HuH-7.5 (cell line): ENCODE measurements at regions not wholly inside any gene's neighbourhood (a gene's known extent, or its start where the extent isn't known, plus 50 kb on each side); places are given as distances from the start of the nearest gene placed in this dataset.

ENCODE experiments used
- DNase-seq: peaks from one replicate; pipeline ENCODE4 v3.0.0; 2011; ENCODE audit warnings: low spot score

DNA sequence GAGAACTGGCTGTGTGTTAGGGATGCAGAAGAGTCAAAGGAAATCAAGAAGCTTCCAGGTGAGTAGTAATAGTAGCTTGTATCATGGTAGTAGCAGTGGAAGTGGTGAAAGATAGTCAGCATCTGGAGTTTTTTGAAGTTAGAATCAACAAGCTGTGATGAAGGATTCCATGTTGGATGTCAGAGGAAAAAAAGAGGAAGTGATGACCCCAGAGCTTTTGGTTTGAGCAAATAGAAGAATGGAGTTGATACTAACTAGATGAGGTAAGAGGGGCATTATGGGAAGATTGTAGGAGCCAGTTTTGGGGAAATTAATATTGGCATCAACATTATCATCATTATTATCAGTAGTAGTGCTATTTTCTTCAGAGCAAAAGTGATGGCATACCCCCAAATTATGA lies 542.2 kb downstream of the XIRP2 start:
- DNase-seq = no peak

DNA sequence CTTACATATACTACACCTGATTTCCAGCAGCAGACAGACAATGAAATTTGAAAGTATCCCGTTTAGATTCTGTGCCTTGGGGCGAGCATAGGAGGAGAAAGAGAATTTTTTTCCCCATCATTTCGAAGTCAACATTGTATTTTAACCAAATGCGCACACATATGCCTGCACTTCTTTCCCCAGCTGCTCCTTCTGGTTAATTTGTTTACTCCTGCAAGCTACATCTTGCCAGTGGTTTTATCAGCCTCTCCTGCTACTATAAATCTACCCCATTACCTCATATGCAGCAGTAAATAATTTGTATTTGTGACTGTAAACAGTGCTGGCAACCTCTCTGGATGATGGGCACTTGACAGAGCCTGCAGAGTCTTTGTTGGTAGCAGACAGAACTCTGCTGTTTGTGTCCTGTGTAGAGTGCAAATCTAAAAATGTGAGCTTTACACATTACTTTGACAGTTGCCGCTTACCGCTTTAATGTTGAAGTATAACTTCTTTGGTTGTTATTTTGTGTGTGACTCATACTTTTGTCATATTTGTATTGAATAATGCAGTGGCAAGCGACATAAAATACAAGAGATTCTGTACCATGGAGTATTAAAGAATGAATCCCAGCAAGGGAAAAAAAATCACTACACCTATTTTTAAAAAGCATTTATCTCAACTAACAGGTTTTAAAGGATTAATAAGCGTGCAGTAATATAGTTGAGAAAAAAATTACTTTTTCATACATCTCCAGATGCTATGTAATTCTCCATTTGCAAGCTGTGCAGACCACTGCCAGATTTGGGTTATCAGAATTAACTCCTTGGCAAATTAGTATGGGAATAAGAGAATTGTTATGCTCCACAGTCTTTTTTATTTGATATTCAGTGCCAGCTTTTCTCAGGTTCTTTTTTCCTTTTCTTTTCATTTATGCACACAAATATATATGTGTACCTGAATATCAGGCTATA lies 536.8 kb downstream of the XIRP2 start:
- no peak for DNase-seq

- no peak for DNase-seq
Measured at GRCh38 chr2:167424221-167424620, 535.9 kb downstream of the XIRP2 start.

DNA sequence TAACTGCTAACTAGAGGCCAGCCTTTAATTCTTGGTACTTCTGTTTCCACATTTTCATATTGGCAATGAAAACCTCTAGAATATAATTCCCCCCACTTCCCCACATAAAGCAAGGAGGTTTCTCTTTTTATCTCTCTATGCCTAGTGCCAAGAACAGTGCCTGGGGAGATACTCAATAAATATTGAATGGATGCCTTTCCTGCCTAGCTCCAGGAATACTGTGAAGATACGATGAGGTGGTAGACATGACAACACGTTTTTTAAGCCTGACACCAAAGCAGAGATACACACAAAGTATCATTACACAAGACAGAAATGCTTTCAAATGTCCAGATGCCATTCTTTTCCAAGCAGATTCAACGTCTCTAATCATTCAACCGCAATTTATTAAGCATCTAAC lies 535.5 kb downstream of the XIRP2 start:
- DNase-seq = no peak

DNA sequence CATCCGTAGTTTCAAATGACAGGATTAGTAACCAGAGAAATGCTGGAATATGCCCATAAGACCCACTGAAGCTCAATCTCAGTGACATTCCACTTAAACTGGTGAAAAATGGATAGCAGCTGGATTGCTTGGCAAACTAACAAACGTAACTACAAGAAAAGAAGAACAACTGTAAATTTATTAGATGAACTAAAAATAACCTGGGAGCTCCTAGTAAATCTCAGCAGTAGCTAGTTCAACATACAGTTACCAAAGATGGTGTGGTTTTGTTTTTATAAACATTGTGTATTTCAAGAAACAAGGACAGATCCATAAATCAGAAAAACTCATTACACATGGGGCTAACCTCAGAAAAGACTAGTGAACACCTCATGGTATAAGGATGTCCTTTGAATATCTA lies 531.9 kb downstream of the XIRP2 start:
- no peak for DNase-seq

- no peak for DNase-seq
Measured at GRCh38 chr2:167415068-167415467, 526.8 kb downstream of the XIRP2 start.

DNA sequence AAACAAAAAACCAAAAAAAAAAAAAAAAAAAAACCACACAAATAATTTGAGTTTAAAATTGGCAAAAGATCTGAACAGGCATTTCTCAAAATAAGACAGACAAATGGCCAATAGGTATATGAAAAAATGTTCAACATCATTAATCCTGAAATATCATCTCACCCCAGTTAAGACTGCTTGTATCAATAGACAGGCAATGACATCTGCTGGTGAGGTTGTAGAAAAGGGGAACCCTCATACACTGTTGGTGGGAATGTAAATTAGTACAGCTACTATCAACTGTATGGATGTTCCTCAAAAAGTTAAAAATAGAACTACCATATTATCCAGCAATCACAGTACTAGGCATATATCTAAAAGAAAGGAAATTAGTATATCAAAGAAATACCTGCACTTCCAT lies 523.1 kb downstream of the XIRP2 start:
- DNase-seq = no peak

DNA sequence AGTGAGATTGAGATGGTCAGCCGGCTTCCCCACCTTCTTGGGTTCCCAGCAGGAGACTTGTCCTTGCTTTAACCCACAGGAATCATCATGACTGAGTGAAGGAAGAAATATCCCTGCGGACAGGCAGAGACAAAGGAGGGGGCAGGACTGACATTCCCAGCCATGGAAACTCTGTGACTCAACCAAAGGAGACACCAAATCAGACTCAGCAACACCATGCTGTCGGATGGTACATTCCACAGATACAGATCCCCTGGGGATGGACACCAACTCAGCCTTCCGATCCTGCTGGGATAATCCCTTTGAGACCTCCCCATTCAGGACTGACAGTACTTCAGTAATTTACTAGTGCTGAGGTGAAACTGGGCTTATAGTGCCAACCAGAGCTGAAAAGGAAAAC lies 518.3 kb downstream of the XIRP2 start:
- DNase-seq = no peak

DNA sequence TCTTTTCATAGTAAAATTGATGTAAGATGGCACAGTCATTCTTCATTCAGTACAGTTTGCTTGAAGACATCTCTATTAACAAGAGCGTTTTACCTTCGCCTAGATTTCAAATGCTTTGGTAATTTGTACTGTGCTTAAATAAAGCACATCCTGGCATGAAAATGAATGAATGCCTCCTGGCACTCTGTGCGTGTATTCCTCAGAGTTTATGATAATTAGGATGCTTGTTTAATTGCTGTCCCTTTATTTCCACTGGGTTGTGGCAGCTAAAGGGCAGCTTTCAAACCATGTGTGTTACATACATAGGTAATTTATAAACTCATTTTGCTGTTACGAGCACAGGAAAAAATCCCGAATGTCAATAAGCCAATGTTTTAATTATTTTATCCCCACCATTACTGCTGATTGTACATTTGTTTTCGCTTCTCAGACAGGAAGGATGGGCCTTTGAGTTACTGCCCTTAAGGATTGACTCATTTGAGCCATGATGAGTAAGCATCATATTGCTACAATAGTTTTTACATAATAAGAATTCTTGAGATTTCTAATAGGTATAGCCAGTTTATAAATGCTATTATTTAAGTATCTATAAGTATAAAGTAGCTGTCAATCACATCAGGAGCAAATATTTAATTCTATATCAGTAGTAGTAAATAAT lies 516.5 kb downstream of the XIRP2 start:
- no peak for DNase-seq

- no peak for DNase-seq
Measured at GRCh38 chr2:167401309-167401708, 513.0 kb downstream of the XIRP2 start.

DNA sequence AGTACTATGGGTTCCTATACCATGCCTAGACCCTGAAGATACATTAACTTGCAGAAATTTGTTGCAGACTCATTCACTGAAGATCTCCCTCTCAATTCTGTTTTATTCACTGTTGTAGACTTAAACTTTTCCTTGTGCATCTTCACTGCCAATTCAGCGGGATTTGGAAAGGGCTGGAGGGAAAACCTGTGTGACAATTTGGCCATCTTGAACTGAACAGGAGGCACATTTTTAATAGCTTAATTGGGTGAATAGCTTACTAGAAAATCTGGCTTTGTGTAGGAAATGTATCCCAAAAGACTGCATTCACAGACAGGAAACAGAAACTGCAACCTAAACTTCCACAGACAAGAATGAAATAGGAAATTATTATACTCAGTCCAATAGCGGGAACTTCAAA lies 512.3 kb downstream of the XIRP2 start:
- no peak for DNase-seq

DNA sequence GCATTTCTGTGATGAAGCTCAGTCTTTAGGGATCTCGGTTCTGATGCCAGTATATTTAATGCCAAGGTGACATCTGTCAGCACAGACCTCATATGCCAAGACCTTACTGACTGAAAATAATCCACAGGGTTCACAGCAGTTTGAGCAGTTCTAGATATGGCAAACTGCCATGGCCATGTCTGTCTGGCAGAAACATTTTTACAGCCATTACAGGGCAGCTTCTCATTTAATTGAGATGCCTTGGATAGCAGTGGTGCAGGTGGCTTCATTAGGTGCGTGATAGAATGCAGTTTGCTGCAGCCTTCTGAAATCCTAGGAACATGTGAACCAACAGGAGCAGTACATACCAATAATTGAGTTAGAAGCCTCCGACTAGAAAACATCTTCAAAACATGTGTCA lies 510.6 kb downstream of the XIRP2 start:
- no peak for DNase-seq

DNA sequence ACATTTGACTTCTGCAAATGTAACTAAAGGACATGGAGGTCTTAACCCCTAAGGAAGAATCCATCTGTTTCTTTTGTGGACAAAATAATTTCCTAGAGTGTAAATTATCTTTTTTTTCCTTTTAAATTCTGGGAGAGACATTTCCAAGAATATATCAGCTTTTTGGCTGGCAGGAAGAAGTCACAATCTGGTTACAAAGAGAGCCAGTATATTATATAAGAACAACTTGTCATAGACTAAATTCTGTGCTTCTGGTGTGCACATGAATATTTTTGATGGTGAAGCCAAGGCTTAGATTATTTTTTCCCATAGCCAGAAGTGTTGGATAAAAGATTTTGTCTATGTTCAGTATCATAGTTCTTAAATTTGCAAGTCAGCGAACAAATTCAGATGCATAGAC lies 500.6 kb downstream of the XIRP2 start:
- no peak for DNase-seq

DNA sequence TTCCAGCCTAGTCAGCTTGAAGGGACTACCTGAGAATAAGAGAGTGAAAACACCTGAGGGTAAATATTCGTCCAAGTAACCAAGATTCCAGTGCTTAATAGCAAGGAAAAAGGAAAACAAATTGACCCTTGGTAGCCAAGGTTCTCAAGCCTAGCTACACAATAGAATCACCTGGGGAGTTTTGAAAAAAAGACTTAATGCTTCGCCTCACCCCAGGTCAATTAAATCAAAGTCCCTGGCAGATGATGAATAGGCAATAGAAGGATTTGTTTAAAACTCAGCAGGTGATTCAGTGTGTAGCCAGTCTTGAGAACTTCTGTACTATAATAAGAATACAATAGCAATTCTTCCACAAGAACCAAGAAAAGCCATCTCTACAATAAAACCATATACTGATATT lies 500.2 kb downstream of the XIRP2 start:
- DNase-seq = no peak

GRCh38 chr2:167386694-167387093 lies 498.4 kb downstream of the XIRP2 start:
- DNase-seq = no peak

- no peak for DNase-seq
Measured at GRCh38 chr2:167383610-167384194, 495.4 kb downstream of the XIRP2 start.

- DNase-seq = peak; percentile 8
Measured at GRCh38 chr2:167381349-167381748, 493.1 kb downstream of the XIRP2 start.

- DNase-seq = no peak
Measured at GRCh38 chr2:167380555-167380954, 492.3 kb downstream of the XIRP2 start.

- no peak for DNase-seq
Measured at GRCh38 chr2:167380094-167380493, 491.8 kb downstream of the XIRP2 start.

GRCh38 chr2:167369083-167369482 lies 480.8 kb downstream of the XIRP2 start:
- no peak for DNase-seq

- no peak for DNase-seq
Measured at GRCh38 chr2:167368371-167368770, 480.1 kb downstream of the XIRP2 start.

DNA sequence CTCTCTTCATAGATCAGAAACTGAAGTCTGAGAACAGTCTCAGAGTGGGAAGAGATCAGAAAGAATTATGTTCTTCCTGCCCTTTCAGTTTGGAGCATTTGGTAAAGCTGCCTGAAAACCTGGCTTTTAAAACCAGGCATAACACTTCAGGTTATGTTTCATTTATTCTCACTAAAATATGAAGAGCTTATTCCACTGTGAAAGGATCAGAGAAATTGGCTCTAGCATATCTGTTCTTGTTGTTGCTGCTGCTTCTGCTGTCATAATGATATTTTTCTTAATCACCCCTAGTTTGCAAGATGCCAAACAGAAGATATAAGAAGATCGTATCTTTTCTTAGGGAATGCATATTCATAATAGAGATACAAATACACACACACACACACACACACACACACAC lies 476.9 kb downstream of the XIRP2 start:
- DNase-seq = no peak

DNA sequence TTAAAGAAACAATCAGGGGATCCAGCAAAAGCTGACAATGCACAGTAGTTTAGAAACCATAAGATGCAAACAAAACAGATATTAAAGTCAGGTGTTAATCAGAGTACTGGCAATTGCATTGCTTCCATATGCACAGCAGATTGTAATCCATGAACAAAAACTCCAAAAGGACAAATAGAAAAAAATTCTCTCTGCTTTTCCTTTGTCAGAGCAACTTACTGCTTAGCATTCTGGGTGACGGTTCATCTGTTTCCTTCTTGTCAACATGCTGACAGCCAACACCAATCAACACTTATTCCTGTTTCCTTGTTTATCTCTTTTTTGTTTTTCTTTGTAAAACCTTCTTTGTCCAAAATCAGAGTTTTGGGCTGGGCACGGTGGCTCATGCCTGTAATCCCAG lies 473.1 kb downstream of the XIRP2 start:
- DNase-seq = no peak
